ENCODE measurements at regions not wholly inside any gene's neighbourhood (a gene's known extent, or its start where the extent isn't known, plus 50 kb on each side); places are given as distances from the start of the nearest gene placed in this dataset.

DNA sequence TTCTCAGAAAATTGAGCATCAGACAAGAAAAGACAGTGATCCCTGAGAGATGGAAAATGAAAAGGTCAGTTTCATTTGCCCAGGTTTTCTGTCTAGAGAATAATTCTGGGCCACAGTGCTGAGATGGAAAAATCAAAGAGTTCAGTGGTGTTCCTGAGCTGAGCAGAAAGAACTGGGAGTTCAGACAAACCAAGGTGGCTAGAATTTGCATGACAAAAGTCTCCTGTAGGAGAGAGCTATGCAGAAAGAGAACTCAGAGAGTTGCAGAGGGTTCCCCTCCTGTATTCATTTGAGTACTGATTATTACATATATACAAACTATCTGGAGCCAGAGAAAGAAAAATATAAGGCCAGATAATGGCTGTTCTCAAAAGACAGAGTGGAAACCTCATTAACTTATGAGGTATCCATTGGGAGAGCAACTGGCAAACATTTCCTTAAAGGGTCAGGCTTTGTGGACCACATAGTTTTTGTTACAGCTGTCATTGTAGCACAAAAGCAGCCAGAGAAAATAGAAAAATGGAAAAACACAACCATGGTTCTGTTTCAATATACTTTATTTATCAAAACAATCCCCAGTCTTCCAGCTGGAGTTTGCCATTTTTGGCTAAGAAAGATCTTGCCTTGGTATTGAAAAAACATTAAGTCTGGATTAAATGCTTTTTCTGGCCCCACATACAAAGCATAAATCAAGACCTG lies 1004.1 kb downstream of the TBL1XR1 start:
- Histone ChIP-seq H3K4me2 (ENCODE audit: low read length) (no peak overlapping the region), H3K4me1 (ENCODE audit: insufficient read depth, low read length) (no peaks in the 10 kb centered on the region), H3K79me2 (ENCODE audit: insufficient read depth, low read length) (no peaks in the 10 kb centered on the region), H3K4me3 (ENCODE audit: insufficient read depth, low read depth, low read length) (no peak overlapping the region), H3K27me3 (ENCODE audit: insufficient read depth, low read length) (no peaks in the 10 kb centered on the region), H3K36me3 (ENCODE audit: insufficient read depth, low read length) (no peaks in the 10 kb centered on the region), H3K9ac (ENCODE audit: low read length) (no peak overlapping the region), H4K20me1 (ENCODE audit: insufficient read depth, low read length) (no peaks in the 10 kb centered on the region), H2AFZ (ENCODE audit: low read depth, low read length) (no peak overlapping the region), H3K27ac (ENCODE audit: low read depth, low read length) (no peak overlapping the region), H3K9me3 (ENCODE audit: insufficient read depth, low read depth, low read length) (peaks cover 2% of the 10 kb centered on the region)
- H3K4me1 Mint-ChIP-seq (ENCODE audit: low read depth, unreplicated experiment), result no peaks in the 10 kb centered on the region
- H3K9me3 Mint-ChIP-seq (ENCODE audit: unreplicated experiment), result peaks cover 7% of the 10 kb centered on the region
- TF ChIP-seq EZH2 (IDR thresholded peaks at IDR 0.05; ENCODE audit: insufficient read depth, low read length), result no peak
- no peaks in the 10 kb centered on the region for H3K27me3 Mint-ChIP-seq (ENCODE audit: low read depth, unreplicated experiment)
- FAIRE-seq, result no peak
- no peak overlapping the region for H3K4me3 Mint-ChIP-seq (ENCODE audit: unreplicated experiment)
- H3K36me3 Mint-ChIP-seq (ENCODE audit: low read depth, unreplicated experiment), result no peaks in the 10 kb centered on the region
- no peak overlapping the region for H3K27ac Mint-ChIP-seq (ENCODE audit: unreplicated experiment)
- DNase-seq (ENCODE audit: low read depth), result no peak

DNA sequence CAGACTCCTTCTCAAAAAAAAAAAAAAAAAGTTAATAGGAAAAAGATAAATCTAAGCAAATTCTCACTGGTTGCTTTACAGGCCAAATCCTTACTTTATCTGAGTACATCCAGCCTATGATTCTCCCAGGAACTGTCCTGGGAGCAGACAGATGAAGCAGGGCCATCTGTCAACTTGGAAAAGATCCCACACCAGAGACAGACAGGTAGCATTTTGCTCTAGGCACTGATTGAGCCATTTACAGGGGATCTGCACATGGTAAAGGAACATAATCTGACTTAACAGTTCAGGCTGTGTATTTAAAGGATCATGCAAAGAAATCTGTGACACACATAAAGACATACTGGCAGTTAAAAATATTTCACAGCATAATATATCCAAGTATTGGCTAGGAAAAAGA lies 1006.5 kb downstream of the TBL1XR1 start:
- no peaks in the 10 kb centered on the region for H3K36me3 Mint-ChIP-seq (ENCODE audit: low read depth, unreplicated experiment)
- Histone ChIP-seq H3K9ac (ENCODE audit: low read length) (no peak overlapping the region), H4K20me1 (ENCODE audit: insufficient read depth, low read length) (no peaks in the 10 kb centered on the region), H3K4me2 (ENCODE audit: low read length) (no peak overlapping the region), H2AFZ (ENCODE audit: low read depth, low read length) (no peak overlapping the region), H3K36me3 (ENCODE audit: insufficient read depth, low read length) (no peaks in the 10 kb centered on the region), H3K4me3 (ENCODE audit: insufficient read depth, low read depth, low read length) (no peak overlapping the region), H3K27ac (ENCODE audit: low read depth, low read length) (no peak overlapping the region), H3K79me2 (ENCODE audit: insufficient read depth, low read length) (no peaks in the 10 kb centered on the region), H3K27me3 (ENCODE audit: insufficient read depth, low read length) (no peaks in the 10 kb centered on the region), H3K4me1 (ENCODE audit: insufficient read depth, low read length) (no peaks in the 10 kb centered on the region), H3K9me3 (ENCODE audit: insufficient read depth, low read depth, low read length) (no peaks in the 10 kb centered on the region)
- H3K4me1 Mint-ChIP-seq (ENCODE audit: low read depth, unreplicated experiment), result no peaks in the 10 kb centered on the region
- H3K27ac Mint-ChIP-seq (ENCODE audit: unreplicated experiment), result no peak overlapping the region
- DNase-seq (ENCODE audit: low read depth) (no peak), FAIRE-seq (no peak)
- TF ChIP-seq, protein P1, sequence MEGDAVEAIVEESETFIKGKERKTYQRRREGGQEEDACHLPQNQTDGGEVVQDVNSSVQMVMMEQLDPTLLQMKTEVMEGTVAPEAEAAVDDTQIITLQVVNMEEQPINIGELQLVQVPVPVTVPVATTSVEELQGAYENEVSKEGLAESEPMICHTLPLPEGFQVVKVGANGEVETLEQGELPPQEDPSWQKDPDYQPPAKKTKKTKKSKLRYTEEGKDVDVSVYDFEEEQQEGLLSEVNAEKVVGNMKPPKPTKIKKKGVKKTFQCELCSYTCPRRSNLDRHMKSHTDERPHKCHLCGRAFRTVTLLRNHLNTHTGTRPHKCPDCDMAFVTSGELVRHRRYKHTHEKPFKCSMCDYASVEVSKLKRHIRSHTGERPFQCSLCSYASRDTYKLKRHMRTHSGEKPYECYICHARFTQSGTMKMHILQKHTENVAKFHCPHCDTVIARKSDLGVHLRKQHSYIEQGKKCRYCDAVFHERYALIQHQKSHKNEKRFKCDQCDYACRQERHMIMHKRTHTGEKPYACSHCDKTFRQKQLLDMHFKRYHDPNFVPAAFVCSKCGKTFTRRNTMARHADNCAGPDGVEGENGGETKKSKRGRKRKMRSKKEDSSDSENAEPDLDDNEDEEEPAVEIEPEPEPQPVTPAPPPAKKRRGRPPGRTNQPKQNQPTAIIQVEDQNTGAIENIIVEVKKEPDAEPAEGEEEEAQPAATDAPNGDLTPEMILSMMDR (IDR thresholded peaks at IDR 0.05; ENCODE audit: insufficient read depth, low read depth, low read length), result no peak
- no peak for TF ChIP-seq EZH2 (IDR thresholded peaks at IDR 0.05; ENCODE audit: insufficient read depth, low read length)
- no peaks in the 10 kb centered on the region for H3K27me3 Mint-ChIP-seq (ENCODE audit: low read depth, unreplicated experiment)
- no peaks in the 10 kb centered on the region for H3K9me3 Mint-ChIP-seq (ENCODE audit: unreplicated experiment)
- no peak overlapping the region for H3K4me3 Mint-ChIP-seq (ENCODE audit: unreplicated experiment)

DNA sequence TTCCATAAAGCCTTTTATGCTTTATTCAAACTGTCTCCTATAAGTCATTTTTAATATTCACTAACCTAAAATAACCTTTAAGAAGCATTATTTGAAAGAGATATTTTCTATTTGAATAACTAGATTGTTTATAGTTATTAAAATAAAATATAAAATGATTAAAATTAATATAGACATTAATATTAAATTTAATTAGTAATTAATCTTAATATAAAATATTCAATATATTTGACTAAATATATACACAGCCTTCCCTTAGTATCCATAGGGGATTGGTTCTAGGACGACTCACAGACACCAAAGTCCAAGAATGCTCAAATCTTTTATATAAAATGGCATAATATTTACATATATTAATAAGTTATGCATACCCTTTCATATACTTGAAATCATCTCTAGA lies 1014.1 kb downstream of the TBL1XR1 start:
- Histone ChIP-seq H3K4me2 (ENCODE audit: low read length) (no peak overlapping the region), H3K4me3 (ENCODE audit: insufficient read depth, low read depth, low read length) (no peak overlapping the region), H3K9ac (ENCODE audit: low read length) (no peak overlapping the region), H3K27ac (ENCODE audit: low read depth, low read length) (no peak overlapping the region), H3K27me3 (ENCODE audit: insufficient read depth, low read length) (no peaks in the 10 kb centered on the region), H3K79me2 (ENCODE audit: insufficient read depth, low read length) (no peaks in the 10 kb centered on the region), H3K9me3 (ENCODE audit: insufficient read depth, low read depth, low read length) (no peaks in the 10 kb centered on the region), H2AFZ (ENCODE audit: low read depth, low read length) (no peak overlapping the region), H3K36me3 (ENCODE audit: insufficient read depth, low read length) (no peaks in the 10 kb centered on the region), H3K4me1 (ENCODE audit: insufficient read depth, low read length) (no peaks in the 10 kb centered on the region), H4K20me1 (ENCODE audit: insufficient read depth, low read length) (no peaks in the 10 kb centered on the region)
- Mint-ChIP-seq H3K4me1 (ENCODE audit: low read depth, unreplicated experiment) (no peaks in the 10 kb centered on the region), H3K4me3 (ENCODE audit: unreplicated experiment) (no peak overlapping the region), H3K9me3 (ENCODE audit: unreplicated experiment) (no peaks in the 10 kb centered on the region), H3K27ac (ENCODE audit: unreplicated experiment) (no peak overlapping the region), H3K27me3 (ENCODE audit: low read depth, unreplicated experiment) (no peaks in the 10 kb centered on the region), H3K36me3 (ENCODE audit: low read depth, unreplicated experiment) (no peaks in the 10 kb centered on the region)
- DNase-seq (ENCODE audit: low read depth), result no peak
- TF ChIP-seq, protein P1 (IDR thresholded peaks at IDR 0.05; ENCODE audit: insufficient read depth, low read depth, low read length), result no peak
- TF ChIP-seq EZH2 (IDR thresholded peaks at IDR 0.05; ENCODE audit: insufficient read depth, low read length), result no peak
- FAIRE-seq, result no peak

Data from astrocyte (in vitro differentiated cells and primary cell).